SJCRH30 (cell line): ENCODE measurements at regions not wholly inside any gene's neighbourhood (a gene's known extent, or its start where the extent isn't known, plus 50 kb on each side); places are given as distances from the start of the nearest gene placed in this dataset.
"Not testable (repeated sequence)": the region's sequence is repeated elsewhere in the genome, so short reads cannot be mapped to it uniquely, and the experiment has no call there.

ENCODE experiments used
- DNase-seq, 2 experiments: peaks; one replicate each; pipeline ENCODE4 v3.0.0-alpha.2; 2015 to 2020
- H3K27ac ChIP-seq: fragments of 250-450 bp; sonication (Bioruptor Pico); 2 replicates; pipeline ENCODE4 v1.5.1; 2020; ENCODE audit warnings: mild to moderate bottlenecking, moderate library complexity
- H3K27me3 ChIP-seq: fragments of 250-450 bp; sonication (Bioruptor Pico); 2 replicates; pipeline ENCODE4 v1.5.1; 2020; ENCODE audit warnings: mild to moderate bottlenecking, moderate library complexity
- H3K36me3 ChIP-seq: fragments of 250-450 bp; sonication (Bioruptor Pico); 2 replicates; pipeline ENCODE4 v1.5.1; 2020; ENCODE audit warnings: mild to moderate bottlenecking, moderate library complexity
- H3K4me1 ChIP-seq: fragments of 250-450 bp; sonication (Bioruptor Pico); 2 replicates; pipeline ENCODE4 v1.5.1; 2020; ENCODE audit warnings: mild to moderate bottlenecking, moderate library complexity
- H3K4me3 ChIP-seq: fragments of 250-450 bp; sonication (Bioruptor Pico); 2 replicates; pipeline ENCODE4 v1.5.1; 2020; ENCODE audit warnings: mild to moderate bottlenecking, moderate library complexity
- H3K9me3 ChIP-seq: fragments of 250-450 bp; sonication (Bioruptor Pico); replicated peaks from 2 replicates; pipeline ENCODE4 v1.5.1; 2020; ENCODE audit warnings: mild to moderate bottlenecking, moderate library complexity

DNA sequence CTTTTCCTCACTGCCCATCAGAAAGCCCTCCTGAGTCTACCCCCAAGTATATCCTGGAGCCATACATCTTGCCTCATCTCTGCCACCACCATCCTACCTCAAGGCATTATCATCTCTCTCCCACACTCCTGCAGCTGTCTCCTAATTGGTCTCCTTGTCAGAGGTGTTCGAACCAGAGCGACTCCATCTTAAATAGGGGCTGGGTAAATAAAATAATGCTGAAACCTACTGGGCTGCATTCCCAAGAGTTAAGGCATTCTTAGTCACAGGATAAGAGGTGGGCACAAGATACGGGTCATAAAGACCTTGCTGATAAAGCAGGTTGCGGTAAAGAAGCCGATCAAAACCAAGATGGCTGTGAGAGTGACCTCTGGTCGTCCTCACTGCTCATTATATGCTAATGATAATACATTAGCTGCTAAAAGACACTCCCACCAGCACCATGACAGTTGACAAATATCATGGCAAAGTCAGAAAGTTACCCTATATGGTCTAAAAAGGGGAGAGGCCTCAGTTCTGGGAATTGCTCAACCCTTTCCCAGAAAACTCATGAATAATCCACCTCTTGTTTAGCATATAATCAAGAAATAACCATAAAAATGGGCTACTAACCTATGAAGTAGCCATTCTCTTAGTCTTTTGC lies 97.0 kb upstream of the C16orf82 start:
- H3K27me3 ChIP-seq, result no peaks in the 10 kb centered on the region
- no peaks in the 10 kb centered on the region for H3K36me3 ChIP-seq
- H3K4me1 ChIP-seq, result no peaks in the 10 kb centered on the region
- no peak overlapping the region for H3K27ac ChIP-seq
- H3K9me3 ChIP-seq, result no peaks in the 10 kb centered on the region
- DNase-seq, result no peak
- H3K4me3 ChIP-seq, result no peak overlapping the region

DNA sequence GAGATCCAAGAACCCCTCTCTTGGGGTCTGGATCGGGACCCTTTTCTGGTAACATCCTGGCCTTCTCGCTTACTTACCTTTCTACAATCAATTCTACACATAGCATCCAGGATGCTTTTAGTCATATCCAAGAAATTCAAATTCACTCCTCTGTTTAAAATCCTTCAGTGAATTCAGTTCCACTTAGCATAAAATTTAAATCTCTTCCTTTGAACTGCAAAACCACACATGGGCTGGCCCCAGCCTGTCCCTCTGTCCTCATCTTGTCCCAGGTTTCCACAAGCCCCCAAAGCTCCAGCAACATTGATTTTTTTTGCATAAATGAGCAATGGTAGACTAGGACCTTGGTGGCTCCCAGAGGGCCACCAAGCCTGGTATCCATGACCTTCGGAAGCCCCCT lies 96.4 kb upstream of the C16orf82 start:
- H3K36me3 ChIP-seq, result no peaks in the 10 kb centered on the region
- H3K27me3 ChIP-seq, result no peaks in the 10 kb centered on the region
- H3K4me1 ChIP-seq, result no peaks in the 10 kb centered on the region
- H3K4me3 ChIP-seq, result no peak overlapping the region
- no peak for DNase-seq
- H3K9me3 ChIP-seq, result no peaks in the 10 kb centered on the region
- no peak overlapping the region for H3K27ac ChIP-seq

DNA sequence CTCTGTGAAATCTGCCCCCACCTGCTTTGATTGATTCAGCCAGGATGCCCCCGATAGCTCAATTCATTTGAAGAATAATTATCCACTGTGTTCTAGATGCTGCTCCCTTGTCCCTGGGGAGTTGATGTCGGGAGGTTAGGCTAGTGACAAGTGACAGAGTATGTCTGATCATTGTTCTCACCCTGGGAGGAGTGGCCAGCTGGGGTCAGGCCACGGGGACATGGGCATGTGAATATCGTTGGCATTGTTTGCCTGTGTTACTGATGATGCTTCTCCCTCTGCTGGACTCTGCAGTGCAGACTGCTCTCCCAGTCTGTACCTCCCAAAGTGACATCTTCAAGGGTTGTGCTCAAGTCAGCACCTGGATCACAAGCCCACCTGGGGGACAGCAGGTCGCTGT lies 89.9 kb upstream of the C16orf82 start:
- Histone ChIP-seq H3K27ac (no peak overlapping the region), H3K4me1 (no peaks in the 10 kb centered on the region), H3K36me3 (no peaks in the 10 kb centered on the region), H3K4me3 (no peak overlapping the region), H3K9me3 (no peaks in the 10 kb centered on the region), H3K27me3 (no peaks in the 10 kb centered on the region)
- no peak for DNase-seq

DNA sequence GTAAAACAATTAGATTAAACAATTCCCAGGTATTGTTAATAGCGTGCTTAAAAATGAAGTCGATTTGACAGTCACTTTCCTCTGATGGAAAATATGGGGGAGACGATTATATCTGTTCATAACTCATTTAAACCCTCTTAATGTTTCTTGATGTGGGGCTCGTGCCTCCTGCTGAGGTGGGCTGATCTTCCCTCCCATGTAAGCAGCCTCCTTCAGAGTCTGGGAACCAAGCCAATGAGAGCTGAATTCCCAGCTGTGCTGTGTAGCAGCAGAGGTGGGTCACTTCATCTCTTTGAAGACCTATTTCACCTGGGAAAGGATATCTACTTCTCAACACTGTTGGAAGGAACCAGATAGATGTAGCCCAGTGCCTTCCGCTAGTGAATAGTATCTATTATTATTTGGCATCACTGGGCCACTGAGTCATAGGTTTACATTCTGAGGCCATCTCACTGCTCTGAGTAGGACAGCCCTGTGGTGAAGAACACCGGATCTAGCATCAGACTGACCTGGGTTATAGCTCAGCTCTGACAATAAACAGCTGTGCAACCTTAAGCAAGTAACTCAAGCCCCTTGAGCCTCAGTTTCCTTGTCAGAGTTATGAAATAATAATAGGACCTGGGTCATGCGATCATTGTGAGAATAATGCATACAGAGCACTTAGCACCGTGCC lies 85.3 kb upstream of the C16orf82 start:
- Histone ChIP-seq H3K4me1 (no peaks in the 10 kb centered on the region), H3K27me3 (no peaks in the 10 kb centered on the region), H3K27ac (no peak overlapping the region), H3K4me3 (no peak overlapping the region), H3K36me3 (no peaks in the 10 kb centered on the region), H3K9me3 (no peaks in the 10 kb centered on the region)
- peak in 1 of 2 experiments; percentile 16 for DNase-seq

DNA sequence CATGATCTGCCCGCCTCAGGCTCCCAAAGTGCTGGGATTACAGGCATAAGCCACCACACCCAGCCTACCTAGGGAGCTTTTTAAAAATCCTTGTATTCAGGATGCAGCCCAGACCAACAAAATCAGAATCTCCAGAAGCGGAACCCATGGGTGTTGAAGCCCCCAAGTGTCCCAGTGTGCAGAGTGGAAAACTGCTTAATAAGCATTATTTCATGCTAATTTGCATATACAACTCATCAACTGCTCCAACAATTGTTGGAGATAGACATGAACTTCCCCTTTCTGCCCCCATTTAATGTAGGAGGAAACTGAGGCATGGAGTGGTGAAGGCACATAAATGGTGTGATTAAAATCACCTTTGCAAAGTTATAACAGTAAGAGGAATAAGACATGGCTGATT lies 84.3 kb upstream of the C16orf82 start:
- H3K4me1 ChIP-seq, result no peaks in the 10 kb centered on the region
- H3K27me3 ChIP-seq, result no peaks in the 10 kb centered on the region
- no peak for DNase-seq
- no peaks in the 10 kb centered on the region for H3K9me3 ChIP-seq
- no peaks in the 10 kb centered on the region for H3K36me3 ChIP-seq
- no peak overlapping the region for H3K4me3 ChIP-seq
- no peak overlapping the region for H3K27ac ChIP-seq

DNA sequence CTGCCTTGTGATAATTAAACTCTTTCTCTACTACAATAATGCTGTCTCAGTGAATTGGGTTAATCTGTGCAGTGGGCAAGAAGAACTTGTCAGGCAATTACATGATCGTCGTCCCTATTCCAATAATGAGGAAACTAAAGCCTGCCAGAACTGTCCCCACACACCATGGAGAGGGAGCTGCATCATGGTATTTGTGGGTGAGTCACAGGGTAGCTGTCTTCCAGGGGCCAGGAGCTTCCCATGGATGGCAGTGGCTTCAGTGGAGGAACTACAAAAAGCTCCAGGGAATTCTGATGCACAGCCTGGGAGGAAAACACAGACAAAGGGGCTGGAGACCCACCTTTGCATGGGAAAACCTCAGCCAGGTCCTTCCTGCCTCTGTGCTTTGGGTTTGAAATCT lies 83.3 kb upstream of the C16orf82 start:
- Histone ChIP-seq H3K27me3 (no peaks in the 10 kb centered on the region), H3K36me3 (no peaks in the 10 kb centered on the region), H3K27ac (no peak overlapping the region), H3K4me3 (no peak overlapping the region), H3K4me1 (no peaks in the 10 kb centered on the region), H3K9me3 (no peaks in the 10 kb centered on the region)
- DNase-seq, result no peak

DNA sequence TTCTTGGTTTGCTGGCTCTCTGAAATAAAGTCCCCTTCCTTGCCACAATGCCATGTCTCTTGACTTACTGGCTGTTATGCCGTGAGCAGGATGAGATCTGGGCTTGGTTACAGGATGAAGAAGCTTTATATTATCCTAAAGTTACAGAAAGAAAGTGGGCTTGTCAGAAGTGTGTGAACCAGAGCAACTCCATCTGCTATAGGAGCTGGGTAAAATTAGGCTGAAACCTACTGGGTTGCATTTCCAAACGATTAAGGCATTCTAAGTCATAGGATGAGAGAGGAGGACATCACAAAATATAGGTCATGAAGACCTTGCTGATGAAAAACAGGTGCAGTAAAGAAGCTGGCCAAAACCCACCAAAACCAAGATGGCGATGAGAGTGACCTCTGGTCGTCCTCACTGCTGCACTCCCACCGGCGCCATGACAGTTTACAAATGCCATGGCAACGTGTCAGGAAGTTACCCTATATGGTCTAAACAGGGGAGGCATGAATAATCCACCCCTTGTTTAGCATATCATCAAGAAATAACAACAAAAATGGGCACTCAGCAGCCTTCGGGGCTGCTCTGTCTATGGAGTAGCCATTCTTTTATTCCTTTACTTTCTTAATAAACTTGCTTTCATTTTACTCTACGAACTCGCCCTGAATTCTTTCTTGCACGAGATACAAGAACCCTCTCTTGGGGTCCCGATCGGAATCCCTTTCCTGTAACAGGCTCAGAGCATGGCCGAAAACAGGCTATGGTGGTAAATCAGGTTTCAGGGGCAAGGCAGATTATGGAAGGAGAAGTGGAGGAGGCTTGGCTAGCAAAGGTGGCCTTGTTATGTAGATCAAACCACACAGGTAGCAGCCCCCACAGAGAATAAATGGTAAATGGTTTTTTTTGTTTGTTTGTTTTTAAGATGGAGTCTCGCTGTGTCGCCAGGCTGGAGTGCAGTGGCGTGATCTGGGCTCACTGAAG lies 81.3 kb upstream of the C16orf82 start:
- no peak for DNase-seq
- Histone ChIP-seq H3K27ac (no peak overlapping the region), H3K4me3 (no peak overlapping the region), H3K9me3 (no peaks in the 10 kb centered on the region), H3K27me3 (no peaks in the 10 kb centered on the region), H3K4me1 (no peaks in the 10 kb centered on the region), H3K36me3 (no peaks in the 10 kb centered on the region)

GRCh38 chr16:26987597-26988010 lies 79.1 kb upstream of the C16orf82 start:
- H3K4me1 ChIP-seq, result no peaks in the 10 kb centered on the region
- no peak overlapping the region for H3K27ac ChIP-seq
- no peaks in the 10 kb centered on the region for H3K27me3 ChIP-seq

DNA sequence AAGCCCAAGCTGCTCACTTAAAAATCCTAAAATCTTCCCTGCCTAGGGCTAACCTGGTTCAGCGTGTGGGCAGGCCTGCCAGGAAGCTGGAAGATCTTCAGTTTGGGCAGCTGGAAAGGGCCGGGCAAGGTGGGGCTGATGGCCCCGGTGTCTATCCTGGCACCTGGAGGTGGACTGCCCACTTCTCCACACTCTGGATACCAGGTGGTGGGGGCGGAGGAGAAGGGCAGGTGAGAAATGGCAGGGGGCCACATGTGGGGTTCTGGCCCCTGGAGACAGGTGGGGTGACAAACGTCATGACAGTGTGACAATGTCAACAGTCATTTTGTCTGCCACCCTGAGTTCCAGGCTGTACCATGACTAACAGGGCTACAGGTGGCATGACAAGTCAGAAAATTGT lies 78.5 kb upstream of the C16orf82 start:
- H3K9me3 ChIP-seq, result no peaks in the 10 kb centered on the region
- no peaks in the 10 kb centered on the region for H3K4me1 ChIP-seq
- H3K36me3 ChIP-seq, result no peaks in the 10 kb centered on the region
- H3K27me3 ChIP-seq, result no peaks in the 10 kb centered on the region
- no peak overlapping the region for H3K27ac ChIP-seq
- no peak overlapping the region for H3K4me3 ChIP-seq
- DNase-seq, result no peak

More at GRCh38 chr16:26987597-26988010, 79.1 kb upstream of the C16orf82 start:
- DNase-seq, result no peak
- Histone ChIP-seq H3K9me3 (no peaks in the 10 kb centered on the region), H3K36me3 (no peaks in the 10 kb centered on the region), H3K4me3 (no peak overlapping the region)

DNA sequence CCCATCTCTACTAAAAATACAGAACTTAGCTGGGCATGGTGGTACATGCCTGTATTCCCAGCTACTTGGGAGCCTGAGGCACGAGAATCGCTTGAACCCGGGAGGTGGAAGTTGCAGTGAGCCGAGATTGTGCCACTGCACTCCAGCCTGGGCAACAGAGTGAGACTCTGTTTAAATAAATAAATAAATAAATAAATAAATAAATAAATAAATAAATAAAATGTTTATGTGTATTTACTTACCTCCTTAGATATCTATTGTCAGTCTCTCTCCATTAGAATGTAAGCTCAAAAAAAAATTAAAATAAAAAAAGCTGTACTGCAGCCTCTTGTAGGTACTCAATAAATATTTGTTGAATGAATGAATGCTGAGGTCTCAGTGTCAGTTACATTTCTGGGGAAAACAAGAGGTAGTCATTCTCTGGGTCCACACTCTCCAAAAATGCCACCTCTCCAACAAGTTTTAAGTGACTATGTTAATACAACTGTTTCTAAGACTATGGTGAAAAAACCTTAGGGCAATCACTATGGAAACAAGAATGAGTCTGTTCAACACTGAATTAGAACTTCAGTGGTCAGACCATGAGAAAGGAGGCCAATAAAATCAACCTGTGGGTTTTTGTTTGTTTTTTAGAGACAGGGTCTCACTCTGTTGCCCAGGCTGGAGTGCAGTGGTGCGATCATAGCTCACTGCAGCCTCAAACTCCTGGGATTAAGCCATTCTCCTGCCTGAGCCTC lies 76.2 kb upstream of the C16orf82 start:
- H3K36me3 ChIP-seq, H3K4me1 ChIP-seq, H3K27me3 ChIP-seq, H3K27ac ChIP-seq, DNase-seq, H3K9me3 ChIP-seq, H3K4me3 ChIP-seq: not testable (repeated sequence)

GRCh38 chr16:26992666-26993349 lies 73.9 kb upstream of the C16orf82 start:
- Histone ChIP-seq H3K9me3 (no peaks in the 10 kb centered on the region), H3K27me3 (no peaks in the 10 kb centered on the region), H3K4me1 (no peaks in the 10 kb centered on the region), H3K4me3 (no peak overlapping the region), H3K27ac (no peak overlapping the region), H3K36me3 (no peaks in the 10 kb centered on the region)
- no peak for DNase-seq

DNA sequence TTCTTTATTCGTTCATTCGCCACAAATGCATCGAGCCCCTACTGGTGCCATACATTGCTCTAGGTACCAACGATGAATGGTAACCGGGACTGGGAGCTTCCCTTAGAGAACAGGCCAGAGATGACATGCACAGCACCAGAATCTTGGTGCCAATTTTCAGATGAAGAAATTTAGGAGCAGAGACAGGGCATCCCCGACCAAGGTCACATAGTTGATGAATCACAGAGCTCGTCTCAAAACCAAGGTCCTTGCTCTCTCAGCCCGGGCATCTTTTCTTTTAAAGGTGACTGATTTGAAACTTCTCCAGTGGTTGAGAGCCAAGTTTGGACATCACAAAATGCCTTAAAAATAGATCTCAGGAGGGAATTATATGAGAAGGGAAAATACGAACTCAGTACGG lies 73.2 kb upstream of the C16orf82 start:
- no peak overlapping the region for H3K27ac ChIP-seq
- no peaks in the 10 kb centered on the region for H3K27me3 ChIP-seq
- H3K9me3 ChIP-seq, result no peaks in the 10 kb centered on the region
- H3K4me1 ChIP-seq, result no peaks in the 10 kb centered on the region
- DNase-seq, result no peak
- no peaks in the 10 kb centered on the region for H3K36me3 ChIP-seq
- H3K4me3 ChIP-seq, result no peak overlapping the region

DNA sequence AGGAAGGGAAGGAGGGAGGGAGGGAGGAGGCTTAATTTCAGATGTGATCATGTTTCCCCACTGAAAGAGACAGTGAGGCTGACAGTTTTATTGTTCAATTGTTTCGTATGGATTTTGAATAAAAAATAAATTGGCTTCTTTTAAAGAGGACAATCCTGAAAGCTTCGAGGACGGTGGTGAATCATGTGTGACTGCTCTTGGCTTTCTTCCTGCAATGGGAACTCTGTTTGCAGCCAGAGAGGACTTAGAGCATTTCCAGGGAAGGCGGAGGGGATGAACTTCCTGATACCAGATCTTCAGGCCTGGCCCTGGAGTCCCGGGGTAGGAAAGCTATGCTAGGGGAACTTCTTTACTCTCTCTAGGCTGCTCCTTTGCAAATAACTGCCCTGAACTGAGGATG lies 72.8 kb upstream of the C16orf82 start:
- H3K27me3 ChIP-seq, result no peaks in the 10 kb centered on the region
- no peak overlapping the region for H3K27ac ChIP-seq
- no peaks in the 10 kb centered on the region for H3K9me3 ChIP-seq
- no peak overlapping the region for H3K4me3 ChIP-seq
- H3K4me1 ChIP-seq, result no peaks in the 10 kb centered on the region
- no peak for DNase-seq
- no peaks in the 10 kb centered on the region for H3K36me3 ChIP-seq

DNA sequence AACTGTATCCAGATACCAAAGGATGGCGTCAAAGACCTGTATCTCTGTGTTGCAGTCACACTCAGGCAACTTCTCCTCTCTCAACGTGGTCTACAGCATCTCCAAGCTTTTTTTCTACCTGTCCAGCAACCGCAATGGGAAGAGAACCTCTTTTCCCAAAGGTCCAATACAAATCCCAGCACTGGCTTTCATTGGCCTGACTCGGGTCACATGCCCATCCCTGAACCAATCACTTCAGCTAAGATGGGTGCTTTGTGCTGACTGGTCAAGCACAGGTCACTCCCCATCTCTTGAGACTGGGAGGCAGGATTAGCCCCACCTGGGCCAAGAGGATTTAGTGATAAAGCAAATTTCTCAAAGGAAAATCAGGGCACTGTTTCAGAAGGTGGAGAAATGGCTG lies 71.2 kb upstream of the C16orf82 start:
- no peaks in the 10 kb centered on the region for H3K4me1 ChIP-seq
- H3K4me3 ChIP-seq, result no peak overlapping the region
- no peak overlapping the region for H3K27ac ChIP-seq
- H3K27me3 ChIP-seq, result no peaks in the 10 kb centered on the region
- no peaks in the 10 kb centered on the region for H3K36me3 ChIP-seq
- DNase-seq, result no peak
- no peaks in the 10 kb centered on the region for H3K9me3 ChIP-seq
